ENCODE measurements at regions not wholly inside any gene's neighbourhood (a gene's known extent, or its start where the extent isn't known, plus 50 kb on each side); places are given as distances from the start of the nearest gene placed in this dataset.

DNA sequence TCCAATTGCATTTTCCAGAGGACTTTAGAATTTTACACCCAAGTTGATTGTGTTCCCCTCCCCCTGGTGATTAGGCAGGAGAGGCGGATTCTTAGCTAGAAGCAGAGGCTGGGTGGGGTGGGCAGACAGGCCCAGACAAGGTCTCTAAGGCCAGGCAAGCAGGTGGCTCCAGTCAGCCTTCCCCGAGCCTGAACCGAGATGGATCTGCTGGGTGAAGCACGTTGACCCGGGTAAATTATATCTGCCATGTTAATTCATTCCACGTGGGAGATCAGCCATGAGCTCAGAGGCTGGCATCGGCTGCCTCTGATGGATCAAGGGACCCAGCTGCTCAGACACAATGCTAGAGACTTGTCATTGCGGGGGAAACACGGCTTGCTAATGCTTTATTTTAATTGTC lies 159.5 kb upstream of the MAFB start:
- no peaks in the 10 kb centered on the region for H3K4me1 ChIP-seq (ENCODE audit: control insufficient read depth, insufficient read depth, low read length, poor library complexity, severe bottlenecking)
- Mint-ChIP-seq H3K4me1 (no peaks in the 10 kb centered on the region), H3K27ac (no peak overlapping the region), H3K36me3 (no peaks in the 10 kb centered on the region), H3K4me3 (no peak overlapping the region), H3K27me3 (peaks cover 9% of the 10 kb centered on the region), H3K9me3 (no peaks in the 10 kb centered on the region)
- H3K9me3 ChIP-seq (ENCODE audit: control insufficient read depth in 2 of 2, low read length in 2 of 2) = no peaks in the 10 kb centered on the region
- DNase-seq (no peak), ATAC-seq (ENCODE audit: low read depth in 2 of 2) (no peak)
- H3K4me3 ChIP-seq (ENCODE audit: low read depth, low read length) = no peak overlapping the region
- H3K27ac ChIP-seq (ENCODE audit: insufficient read depth, low read length, poor library complexity, severe bottlenecking) = no peak overlapping the region
- no peaks in the 10 kb centered on the region for H3K36me3 ChIP-seq (ENCODE audit: control insufficient read depth, insufficient read depth, low read length)
- H3K27me3 ChIP-seq (ENCODE audit: control insufficient read depth, insufficient read depth, low read length) = no peaks in the 10 kb centered on the region

- Mint-ChIP-seq H3K4me3 (no peak overlapping the region), H3K27me3 (peaks cover 9% of the 10 kb centered on the region), H3K9me3 (no peaks in the 10 kb centered on the region), H3K27ac (no peak overlapping the region), H3K36me3 (no peaks in the 10 kb centered on the region), H3K4me1 (no peaks in the 10 kb centered on the region)
- DNase-seq = no peak
- no peak overlapping the region for H3K27ac ChIP-seq (ENCODE audit: insufficient read depth, low read length, poor library complexity, severe bottlenecking)
- no peaks in the 10 kb centered on the region for H3K27me3 ChIP-seq (ENCODE audit: control insufficient read depth, insufficient read depth, low read length)
- no peak for ATAC-seq (ENCODE audit: low read depth in 2 of 2)
- H3K4me1 ChIP-seq (ENCODE audit: control insufficient read depth, insufficient read depth, low read length, poor library complexity, severe bottlenecking) = no peaks in the 10 kb centered on the region
- H3K36me3 ChIP-seq (ENCODE audit: control insufficient read depth, insufficient read depth, low read length) = no peaks in the 10 kb centered on the region
- no peaks in the 10 kb centered on the region for H3K9me3 ChIP-seq (ENCODE audit: control insufficient read depth in 2 of 2, low read length in 2 of 2)
- no peak overlapping the region for H3K4me3 ChIP-seq (ENCODE audit: low read depth, low read length)
Measured at GRCh38 chr20:40849456-40849855, 160.4 kb upstream of the MAFB start.

DNA sequence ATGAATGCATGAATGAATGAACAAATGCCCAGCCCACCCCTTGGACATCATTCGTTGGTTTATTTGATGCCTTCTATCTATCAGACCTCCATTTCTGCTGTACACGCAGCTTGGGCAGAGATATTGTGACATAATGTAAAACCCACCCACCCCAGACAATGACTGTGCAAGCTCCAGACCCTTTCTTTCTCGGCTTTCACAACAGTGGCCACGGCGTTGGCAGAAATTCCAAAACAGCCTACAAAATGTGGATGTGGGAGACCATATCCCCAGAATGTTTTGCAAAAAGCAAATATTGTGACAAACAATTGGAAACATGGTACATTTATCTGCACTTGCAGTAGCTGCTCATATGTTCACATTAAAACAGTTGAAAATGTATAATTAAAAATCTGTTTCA lies 162.0 kb upstream of the MAFB start:
- H3K9me3 ChIP-seq (ENCODE audit: control insufficient read depth in 2 of 2, low read length in 2 of 2) = no peaks in the 10 kb centered on the region
- Mint-ChIP-seq H3K27ac (no peak overlapping the region), H3K27me3 (peaks cover 5% of the 10 kb centered on the region), H3K9me3 (no peaks in the 10 kb centered on the region), H3K4me1 (no peaks in the 10 kb centered on the region), H3K4me3 (no peak overlapping the region), H3K36me3 (no peaks in the 10 kb centered on the region)
- no peak for DNase-seq
- H3K27me3 ChIP-seq (ENCODE audit: control insufficient read depth, insufficient read depth, low read length) = no peaks in the 10 kb centered on the region
- H3K4me1 ChIP-seq (ENCODE audit: control insufficient read depth, insufficient read depth, low read length, poor library complexity, severe bottlenecking) = no peaks in the 10 kb centered on the region
- H3K36me3 ChIP-seq (ENCODE audit: control insufficient read depth, insufficient read depth, low read length) = no peaks in the 10 kb centered on the region
- H3K4me3 ChIP-seq (ENCODE audit: low read depth, low read length) = no peak overlapping the region
- no peak overlapping the region for H3K27ac ChIP-seq (ENCODE audit: insufficient read depth, low read length, poor library complexity, severe bottlenecking)
- no peak for ATAC-seq (ENCODE audit: low read depth in 2 of 2)

DNA sequence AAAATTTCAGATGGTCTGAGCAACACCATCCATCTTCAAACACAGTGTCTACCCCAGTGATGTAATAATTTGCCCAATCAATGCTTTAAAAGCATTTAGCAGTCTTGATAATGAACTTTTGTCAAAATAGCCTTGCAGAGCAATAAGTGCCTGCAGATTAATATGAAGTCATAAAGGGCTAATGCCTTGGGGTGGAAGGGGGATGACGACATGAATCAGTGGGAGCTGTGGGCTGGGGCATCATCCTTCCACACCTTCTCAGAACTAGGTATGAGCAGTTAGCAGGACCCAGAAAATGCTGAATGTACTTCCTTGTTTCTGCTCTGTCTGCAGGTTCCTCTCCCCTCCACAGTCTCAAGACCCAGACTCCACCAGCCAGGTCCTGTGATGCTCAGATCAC lies 166.2 kb upstream of the MAFB start:
- Histone ChIP-seq H3K36me3 (ENCODE audit: control insufficient read depth, insufficient read depth, low read length) (no peaks in the 10 kb centered on the region), H3K4me3 (ENCODE audit: low read depth, low read length) (no peak overlapping the region), H3K27me3 (ENCODE audit: control insufficient read depth, insufficient read depth, low read length) (no peaks in the 10 kb centered on the region), H3K9me3 (ENCODE audit: control insufficient read depth in 2 of 2, low read length in 2 of 2) (no peaks in the 10 kb centered on the region), H3K27ac (ENCODE audit: insufficient read depth, low read length, poor library complexity, severe bottlenecking) (no peak overlapping the region), H3K4me1 (ENCODE audit: control insufficient read depth, insufficient read depth, low read length, poor library complexity, severe bottlenecking) (no peaks in the 10 kb centered on the region)
- Mint-ChIP-seq H3K27me3 (no peaks in the 10 kb centered on the region), H3K4me1 (no peaks in the 10 kb centered on the region), H3K9me3 (no peaks in the 10 kb centered on the region), H3K4me3 (no peak overlapping the region), H3K36me3 (no peaks in the 10 kb centered on the region), H3K27ac (peak overlapping the region in 1 of 3 donors; percentile 26)
- no peak for DNase-seq
- no peak for ATAC-seq (ENCODE audit: low read depth in 2 of 2)

GRCh38 chr20:40856653-40857052 lies 167.6 kb upstream of the MAFB start:
- no peak for DNase-seq
- no peak overlapping the region for H3K27ac Mint-ChIP-seq
- no peaks in the 10 kb centered on the region for H3K27me3 Mint-ChIP-seq
- H3K27ac ChIP-seq (ENCODE audit: insufficient read depth, low read length, poor library complexity, severe bottlenecking) = no peak overlapping the region
- no peaks in the 10 kb centered on the region for H3K4me1 ChIP-seq (ENCODE audit: control insufficient read depth, insufficient read depth, low read length, poor library complexity, severe bottlenecking)
- ATAC-seq (ENCODE audit: low read depth in 2 of 2) = no peak
- no peaks in the 10 kb centered on the region for H3K27me3 ChIP-seq (ENCODE audit: control insufficient read depth, insufficient read depth, low read length)
- H3K4me3 Mint-ChIP-seq = no peak overlapping the region
- H3K36me3 Mint-ChIP-seq = no peaks in the 10 kb centered on the region
- no peak overlapping the region for H3K4me3 ChIP-seq (ENCODE audit: low read depth, low read length)
- no peaks in the 10 kb centered on the region for H3K9me3 ChIP-seq (ENCODE audit: control insufficient read depth in 2 of 2, low read length in 2 of 2)
- no peaks in the 10 kb centered on the region for H3K36me3 ChIP-seq (ENCODE audit: control insufficient read depth, insufficient read depth, low read length)
- H3K4me1 Mint-ChIP-seq = no peaks in the 10 kb centered on the region
- no peaks in the 10 kb centered on the region for H3K9me3 Mint-ChIP-seq

- H3K36me3 ChIP-seq (ENCODE audit: control insufficient read depth, insufficient read depth, low read length) = no peaks in the 10 kb centered on the region
- no peak overlapping the region for H3K4me3 ChIP-seq (ENCODE audit: low read depth, low read length)
- H3K4me3 Mint-ChIP-seq = no peak overlapping the region
- no peaks in the 10 kb centered on the region for H3K4me1 ChIP-seq (ENCODE audit: control insufficient read depth, insufficient read depth, low read length, poor library complexity, severe bottlenecking)
- H3K27me3 ChIP-seq (ENCODE audit: control insufficient read depth, insufficient read depth, low read length) = no peaks in the 10 kb centered on the region
- no peaks in the 10 kb centered on the region for H3K4me1 Mint-ChIP-seq
- H3K27me3 Mint-ChIP-seq = no peaks in the 10 kb centered on the region
- no peak for ATAC-seq (ENCODE audit: low read depth in 2 of 2)
- H3K27ac ChIP-seq (ENCODE audit: insufficient read depth, low read length, poor library complexity, severe bottlenecking) = no peak overlapping the region
- H3K9me3 Mint-ChIP-seq = peaks cover 0 to 2% (median 0%) of the 10 kb centered on the region in 7 donors
- no peaks in the 10 kb centered on the region for H3K9me3 ChIP-seq (ENCODE audit: control insufficient read depth in 2 of 2, low read length in 2 of 2)
- no peaks in the 10 kb centered on the region for H3K36me3 Mint-ChIP-seq
- DNase-seq = no peak
- H3K27ac Mint-ChIP-seq = no peak overlapping the region
Measured at GRCh38 chr20:40860487-40860902, 168.1 kb upstream of the TOP1 start.

DNA sequence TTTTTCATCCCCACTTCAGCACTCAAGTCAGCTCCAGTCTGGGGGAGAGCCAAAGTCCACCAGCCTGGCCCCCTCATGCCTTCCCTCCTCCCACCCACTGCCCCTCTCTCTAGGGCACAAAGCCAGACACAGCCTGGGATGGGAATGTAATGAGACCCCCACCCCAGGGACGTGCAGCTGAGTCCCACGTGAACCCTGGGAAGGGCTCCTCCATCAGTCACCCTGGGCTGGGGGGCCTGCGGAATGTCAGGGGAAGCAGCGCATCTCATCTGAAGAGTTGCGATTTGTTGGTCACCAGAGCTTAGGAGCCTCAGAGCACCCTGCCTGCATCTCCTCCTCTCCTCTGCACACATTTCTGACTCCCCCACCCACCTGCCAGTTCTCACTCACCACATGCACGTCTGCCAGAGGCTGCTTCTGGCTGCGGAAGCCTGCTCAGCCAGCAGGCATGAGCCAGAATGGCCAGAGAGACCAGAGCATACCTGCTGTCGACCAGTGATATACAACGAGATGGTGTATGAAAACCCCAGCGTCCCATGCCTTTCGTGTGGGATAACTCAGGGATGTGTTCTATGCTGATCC lies 167.1 kb upstream of the TOP1 start:
- DNase-seq = no peak
- Histone ChIP-seq H3K4me1 (ENCODE audit: control insufficient read depth, insufficient read depth, low read length, poor library complexity, severe bottlenecking) (no peaks in the 10 kb centered on the region), H3K36me3 (ENCODE audit: control insufficient read depth, insufficient read depth, low read length) (no peaks in the 10 kb centered on the region), H3K27me3 (ENCODE audit: control insufficient read depth, insufficient read depth, low read length) (no peaks in the 10 kb centered on the region), H3K4me3 (ENCODE audit: low read depth, low read length) (no peak overlapping the region), H3K9me3 (ENCODE audit: control insufficient read depth in 2 of 2, low read length in 2 of 2) (no peaks in the 10 kb centered on the region), H3K27ac (ENCODE audit: insufficient read depth, low read length, poor library complexity, severe bottlenecking) (no peak overlapping the region)
- no peak for ATAC-seq (ENCODE audit: low read depth in 2 of 2)
- H3K9me3 Mint-ChIP-seq = peaks cover 0 to 2% (median 0%) of the 10 kb centered on the region in 7 donors
- no peaks in the 10 kb centered on the region for H3K36me3 Mint-ChIP-seq
- H3K4me3 Mint-ChIP-seq = no peak overlapping the region
- H3K4me1 Mint-ChIP-seq = no peaks in the 10 kb centered on the region
- H3K27ac Mint-ChIP-seq = peak overlapping the region in 1 of 3 donors; percentile 56
- H3K27me3 Mint-ChIP-seq = no peaks in the 10 kb centered on the region

GRCh38 chr20:40863355-40863919 lies 165.2 kb upstream of the TOP1 start:
- Histone ChIP-seq H3K36me3 (ENCODE audit: control insufficient read depth, insufficient read depth, low read length) (no peaks in the 10 kb centered on the region), H3K27me3 (ENCODE audit: control insufficient read depth, insufficient read depth, low read length) (no peaks in the 10 kb centered on the region), H3K9me3 (ENCODE audit: control insufficient read depth in 2 of 2, low read length in 2 of 2) (no peaks in the 10 kb centered on the region), H3K27ac (ENCODE audit: insufficient read depth, low read length, poor library complexity, severe bottlenecking) (no peak overlapping the region), H3K4me3 (ENCODE audit: low read depth, low read length) (no peak overlapping the region), H3K4me1 (ENCODE audit: control insufficient read depth, insufficient read depth, low read length, poor library complexity, severe bottlenecking) (no peaks in the 10 kb centered on the region)
- no peak for ATAC-seq (ENCODE audit: low read depth in 2 of 2)
- no peak overlapping the region for H3K27ac Mint-ChIP-seq
- no peaks in the 10 kb centered on the region for H3K4me1 Mint-ChIP-seq
- H3K9me3 Mint-ChIP-seq = peaks cover 0 to 2% (median 0%) of the 10 kb centered on the region in 7 donors
- no peak for DNase-seq
- H3K4me3 Mint-ChIP-seq = no peak overlapping the region
- no peaks in the 10 kb centered on the region for H3K36me3 Mint-ChIP-seq
- no peaks in the 10 kb centered on the region for H3K27me3 Mint-ChIP-seq

Data from CD4-positive, CD25-positive, alpha-beta regulatory T cell (primary cell).